ENCODE measurements at regions not wholly inside any gene's neighbourhood (a gene's known extent, or its start where the extent isn't known, plus 50 kb on each side); places are given as distances from the start of the nearest gene placed in this dataset.

GRCh38 chr9:108668938-108669335, 186.8 kb downstream of the ACTL7B start:
- Histone ChIP-seq H3K36me3 (no peaks in the 10 kb centered on the region), H3K4me1 (no peaks in the 10 kb centered on the region), H3K9me3 (no peaks in the 10 kb centered on the region), H3K27me3 (no peaks in the 10 kb centered on the region), H3K4me3 (no peak overlapping the region), H3K27ac (no peak overlapping the region)
- TF ChIP-seq POLR2A (IDR thresholded peaks at IDR 0.05) = no peak
- no peak for TF ChIP-seq CTCF (IDR thresholded peaks at IDR 0.05)
- no peak for DNase-seq

GRCh38 chr9:108668191-108668937, 187.4 kb downstream of the ACTL7B start:
- no peaks in the 10 kb centered on the region for H3K4me1 ChIP-seq
- no peak overlapping the region for H3K4me3 ChIP-seq
- no peak for TF ChIP-seq CTCF (IDR thresholded peaks at IDR 0.05)
- no peak for TF ChIP-seq POLR2A (IDR thresholded peaks at IDR 0.05)
- no peak overlapping the region for H3K27ac ChIP-seq
- no peaks in the 10 kb centered on the region for H3K27me3 ChIP-seq
- no peaks in the 10 kb centered on the region for H3K9me3 ChIP-seq
- H3K36me3 ChIP-seq = no peaks in the 10 kb centered on the region
- DNase-seq = no peak

GRCh38 chr9:108666240-108666784, 189.5 kb downstream of the ACTL7B start:
- no peak overlapping the region for H3K27ac ChIP-seq
- H3K36me3 ChIP-seq = no peaks in the 10 kb centered on the region
- no peak overlapping the region for H3K4me3 ChIP-seq
- DNase-seq = no peak
- no peaks in the 10 kb centered on the region for H3K4me1 ChIP-seq
- no peaks in the 10 kb centered on the region for H3K27me3 ChIP-seq
- peaks cover 0 to 3% (median 0%) of the 10 kb centered on the region in 4 donors for H3K9me3 ChIP-seq
- TF ChIP-seq POLR2A (IDR thresholded peaks at IDR 0.05) (no peak), CTCF (IDR thresholded peaks at IDR 0.05) (no peak)

GRCh38 chr9:108665521-108666239, 190.1 kb downstream of the ACTL7B start:
- no peaks in the 10 kb centered on the region for H3K36me3 ChIP-seq
- H3K27ac ChIP-seq = no peak overlapping the region
- H3K4me1 ChIP-seq = no peaks in the 10 kb centered on the region
- no peak for DNase-seq
- no peak for TF ChIP-seq CTCF (IDR thresholded peaks at IDR 0.05)
- TF ChIP-seq POLR2A (IDR thresholded peaks at IDR 0.05) = no peak
- no peaks in the 10 kb centered on the region for H3K27me3 ChIP-seq
- H3K4me3 ChIP-seq = no peak overlapping the region
- H3K9me3 ChIP-seq = peaks cover 0 to 3% (median 0%) of the 10 kb centered on the region in 4 donors

- TF ChIP-seq CTCF (IDR thresholded peaks at IDR 0.05) (no peak), POLR2A (IDR thresholded peaks at IDR 0.05) (no peak)
- H3K27ac ChIP-seq = no peak overlapping the region
- no peaks in the 10 kb centered on the region for H3K27me3 ChIP-seq
- H3K4me1 ChIP-seq = no peaks in the 10 kb centered on the region
- peaks cover 0 to 10% (median 2%) of the 10 kb centered on the region in 4 donors for H3K9me3 ChIP-seq
- H3K36me3 ChIP-seq = no peaks in the 10 kb centered on the region
- no peak for DNase-seq
- no peak overlapping the region for H3K4me3 ChIP-seq
Observed at GRCh38 chr9:108664309-108665255, 191.2 kb downstream of the ACTL7B start.
